GM12878 (cell line): ENCODE measurements at regions not wholly inside any gene's neighbourhood (a gene's known extent, or its start where the extent isn't known, plus 50 kb on each side); places are given as distances from the start of the nearest gene placed in this dataset.

ENCODE experiments used
- ATAC-seq: fragments of 200-7000 bp; cut with Tn5 transposase; 3 replicates; pipeline ENCODE4 v1.9.1; 2020; ENCODE audit warnings: mild to moderate bottlenecking, moderate library complexity
- BruUV-seq: library from RNA; stranded (reverse); fragments of 400-500 nt; replicated peaks from 2 replicates; lab custom pipeline; 2021; lab: Mats Ljungman, UMichigan
- CTCF ChIA-PET: fragments of 300-600 bp; sonication (Branson Sonifier 250); formaldehyde crosslinking; extraction: SDS; loops from one replicate; lab custom pipeline; 2021; ENCODE audit warnings: inconsistent platforms; lab: Yijun Ruan, JAX
- POLR2A ChIA-PET: fragments of 350-600 bp; formaldehyde crosslinking; extraction: SDS; loops from one replicate; lab custom pipeline; 2021; ENCODE audit warnings: inconsistent platforms; lab: Charles Lee
- RAD21 ChIA-PET: fragments of 300-600 bp; sonication (Branson Sonifier 250); formaldehyde crosslinking; loops from one replicate; lab custom pipeline; 2023; ENCODE audit warnings: antibody characterized with exemption; ENCODE audit not compliant: unreplicated experiment; lab: Charles Lee
- SMC1A ChIA-PET: fragments of 300-600 bp; sonication (Branson Sonifier 250); formaldehyde crosslinking; loops from one replicate; lab custom pipeline; 2023; ENCODE audit not compliant: unreplicated experiment, uncharacterized antibody; lab: Charles Lee
- DNase-seq: peaks from one replicate; pipeline ENCODE4 v3.0.0-alpha.2; 2011; ENCODE audit warnings: low read depth, low spot score
- FAIRE-seq: peaks from 3 replicates; lab custom pipeline; 2011; peaks lifted over from hg19 to GRCh38; lab: Jason Lieb, UNC
- H2AFZ ChIP-seq: 2 replicates; pipeline ENCODE4 v1.6.0; 2011; ENCODE audit warnings: low read depth, low read length, control low read depth; ENCODE audit not compliant: control insufficient read depth
- H3K27ac ChIP-seq: 2 replicates; pipeline ENCODE4 v1.5.1; 2011; ENCODE audit warnings: control low read depth; ENCODE audit not compliant: control insufficient read depth, insufficient read depth
- H3K27me3 ChIP-seq, 2 experiments: replicated peaks in 1 of 2; 2 replicates each; pipeline versions ENCODE4 v1.6.0 to v1.6.1; 2011; ENCODE audit warnings: low read length in 1 of 2; ENCODE audit not compliant: control insufficient read depth in 2 of 2, insufficient read depth in 2 of 2
- H3K36me3 ChIP-seq, 2 experiments: 2 replicates each; pipeline ENCODE4 v1.5.1; 2011; ENCODE audit warnings: low read length in 1 of 2; ENCODE audit not compliant: control insufficient read depth in 2 of 2, insufficient read depth in 2 of 2
- H3K4me1 ChIP-seq: 2 replicates; pipeline ENCODE4 v1.6.1; 2011; ENCODE audit warnings: mild to moderate bottlenecking, low read length, moderate library complexity, mixed read lengths; ENCODE audit not compliant: control insufficient read depth, insufficient read depth
- H3K4me2 ChIP-seq: 2 replicates; pipeline ENCODE4 v1.6.0; 2011; ENCODE audit warnings: control low read depth; ENCODE audit not compliant: control insufficient read depth, insufficient read depth
- H3K4me3 ChIP-seq: fragments of 200-600 bp; sonication (generic); 2 replicates; pipeline ENCODE4 v1.5.1; 2016
- H3K79me2 ChIP-seq: 2 replicates; pipeline ENCODE4 v1.6.0; 2011; ENCODE audit warnings: low read length; ENCODE audit not compliant: control insufficient read depth, insufficient read depth
- H3K9ac ChIP-seq: 2 replicates; pipeline ENCODE4 v1.8.0; 2011; ENCODE audit warnings: low read length, control low read depth, mixed read lengths; ENCODE audit not compliant: control insufficient read depth, insufficient read depth
- H3K9me3 ChIP-seq: replicated peaks from 3 replicates; pipeline ENCODE4 v1.5.1; 2011; ENCODE audit warnings: mild to moderate bottlenecking, low read length; ENCODE audit not compliant: control insufficient read depth, insufficient read depth
- H4K20me1 ChIP-seq: 2 replicates; pipeline ENCODE4 v1.6.0; 2011; ENCODE audit not compliant: control insufficient read depth, insufficient read depth
- ATF3 ChIP-seq: IDR thresholded peaks from 2 replicates; pipeline ENCODE4 v1.6.1; 2011; ENCODE audit warnings: low read depth, mild to moderate bottlenecking, low read length, moderate library complexity, borderline replicate concordance; ENCODE audit errors: extremely low read depth
- BHLHE40 ChIP-seq, 2 experiments: fragments of 450-650 bp in 1 of 2; IDR thresholded peaks; 2 replicates each; pipeline ENCODE4 v1.6.1; 2011 to 2017; ENCODE audit warnings: low read depth in 2 of 2, borderline replicate concordance in 1 of 2, improper control_type of control experiment in 1 of 2, low read length in 1 of 2, mild to moderate bottlenecking in 1 of 2
- CBX3 ChIP-seq: fragments of 200-600 bp; sonication (generic); IDR thresholded peaks from 2 replicates; pipeline ENCODE4 v1.6.1; 2016; ENCODE audit warnings: low read depth, borderline replicate concordance
- CBX5 ChIP-seq: sonication (generic); IDR thresholded peaks from 2 replicates; pipeline ENCODE4 v1.6.1; 2016; ENCODE audit warnings: low read depth, moderate library complexity, mild to moderate bottlenecking, inconsistent platforms
- CTCF ChIP-seq, 3 experiments: IDR thresholded peaks in 2 of 3; conservative IDR thresholded peaks in 1 of 3; 2 replicates each; pipeline ENCODE4 v1.5.1; 2011; ENCODE audit warnings: low read depth in 3 of 3, low read length in 3 of 3, mild to moderate bottlenecking in 3 of 3, control low read depth in 2 of 3, moderate library complexity in 2 of 3, inconsistent platforms in 1 of 3, mixed read lengths in 1 of 3; ENCODE audit not compliant: control insufficient read depth in 2 of 3, insufficient read depth in 1 of 3; ENCODE audit errors: extremely low read depth in 1 of 3
- IRF4 ChIP-seq: IDR thresholded peaks from 2 replicates; pipeline ENCODE4 v1.6.1; 2011; ENCODE audit warnings: low read depth, low read length
- JUNB ChIP-seq: IDR thresholded peaks from 2 replicates; pipeline ENCODE4 v1.6.1; 2016; ENCODE audit warnings: antibody characterized with exemption, mild to moderate bottlenecking
- LARP7 ChIP-seq: fragments of 450-650 bp; IDR thresholded peaks from 2 replicates; pipeline ENCODE4 v1.6.1; 2017; ENCODE audit warnings: mild to moderate bottlenecking
- POLR2A ChIP-seq: IDR thresholded peaks from 2 replicates; pipeline ENCODE4 v1.6.1; 2011; ENCODE audit warnings: low read depth, mild to moderate bottlenecking, low read length
- RAD51 ChIP-seq: fragments of 450-650 bp; IDR thresholded peaks from 2 replicates; pipeline ENCODE4 v1.6.1; 2016; ENCODE audit warnings: moderate library complexity, mild to moderate bottlenecking, inconsistent platforms
- RELB ChIP-seq: fragments of 450-650 bp; IDR thresholded peaks from 2 replicates; pipeline ENCODE4 v1.6.1; 2017; ENCODE audit warnings: low read depth, mild to moderate bottlenecking, moderate library complexity
- REST ChIP-seq: IDR thresholded peaks from 2 replicates; pipeline ENCODE4 v1.6.1; 2012; ENCODE audit warnings: mild to moderate bottlenecking, low read depth, low read length
- STAT3 ChIP-seq: IDR thresholded peaks from 2 replicates; pipeline ENCODE4 v1.6.1; 2011; ENCODE audit warnings: low read depth, low read length, improper control_type of control experiment
- SUZ12 ChIP-seq: fragments of 200-600 bp; sonication (generic); IDR thresholded peaks from one replicate; pipeline ENCODE4 v1.6.1; 2018; ENCODE audit warnings: antibody characterized with exemption, mild to moderate bottlenecking; ENCODE audit not compliant: unreplicated experiment
- TAF1 ChIP-seq: IDR thresholded peaks from 2 replicates; pipeline ENCODE4 v1.6.1; 2011; ENCODE audit warnings: mild to moderate bottlenecking, low read depth, low read length, borderline replicate concordance
- TARDBP ChIP-seq: IDR thresholded peaks from 2 replicates; pipeline ENCODE4 v1.6.1; 2016; ENCODE audit warnings: borderline replicate concordance
- TCF12 ChIP-seq: IDR thresholded peaks from 2 replicates; pipeline ENCODE4 v1.6.1; 2011; ENCODE audit warnings: low read depth, mild to moderate bottlenecking, low read length
- WGBS: methylation state at CpG from one replicate; pipeline ENCODE4 v1.1.6; 2016; ENCODE audit warnings: low lambda C conversion rate; ENCODE audit not compliant: insufficient replicate concordance, insufficient coverage; ENCODE audit errors: missing lambda C conversion rate; 5-methylcytosine and 5-hydroxymethylcytosine counted together
- in situ Hi-C: fragments of 300-500 bp; cut with MboI; formaldehyde crosslinking; loops from 9 replicates; pipeline ENCODE4 v1.14.3; 2018; ENCODE audit warnings: mixed read lengths
- intact Hi-C: fragments of 100-400 bp; cut with micrococcal nuclease; formaldehyde crosslinking; loops from one replicate; pipeline ENCODE4 v1.14.2; 2022; ENCODE audit not compliant: unreplicated experiment

- SMC1A ChIA-PET, result no interaction called here
- ATAC-seq (no peak), DNase-seq (no peak), FAIRE-seq (no peak)
- no peaks in the 10 kb centered on the region for H3K4me1 ChIP-seq
- H3K36me3 ChIP-seq, result no peaks in the 10 kb centered on the region
- no peaks in the 10 kb centered on the region for H3K27me3 ChIP-seq
- H4K20me1 ChIP-seq, result no peaks in the 10 kb centered on the region
- WGBS, result 61% methylated on average over 6 of the region's 6 CpGs
- BruUV-seq, result no TSS peak
- no peak overlapping the region for H3K4me2 ChIP-seq
- H3K4me3 ChIP-seq, result no peak overlapping the region
- H3K9me3 ChIP-seq, result no peaks in the 10 kb centered on the region
- intact Hi-C loops (no loop called here), in situ Hi-C loops (no loop called here)
- no peak overlapping the region for H2AFZ ChIP-seq
- POLR2A ChIA-PET, result no interaction called here
- no peaks in the 10 kb centered on the region for H3K79me2 ChIP-seq
- no peak overlapping the region for H3K27ac ChIP-seq
- CTCF ChIA-PET, result no interaction called here
- RAD21 ChIA-PET, result no interaction called here
- no peak overlapping the region for H3K9ac ChIP-seq
- no peak for TF ChIP-seq JUNB
- TF ChIP-seq TAF1, result no peak
- TF ChIP-seq STAT3, result no peak
- TF ChIP-seq CTCF (IDR thresholded peaks at IDR 0.05 in 2 of 3, conservative IDR thresholded peaks at IDR 0.05 in 1 of 3; ENCODE audit: control insufficient read depth in 2 of 3, extremely low read depth in 1 of 3, insufficient read depth in 1 of 3, low read depth in 3 of 3, low read length in 3 of 3), result no peak
- TF ChIP-seq SUZ12, result no peak
- TF ChIP-seq RAD51, result no peak
- TF ChIP-seq BHLHE40 (IDR thresholded peaks at IDR 0.05; ENCODE audit: borderline replicate concordance in 1 of 2, low read depth in 2 of 2, low read length in 1 of 2), result no peak
- TF ChIP-seq TARDBP, result no peak
- TF ChIP-seq TCF12, result no peak
- TF ChIP-seq POLR2A, result no peak
- TF ChIP-seq LARP7, result no peak
- TF ChIP-seq REST, result no peak
- TF ChIP-seq IRF4, result no peak
- no peak for TF ChIP-seq RELB
- no peak for TF ChIP-seq ATF3
- TF ChIP-seq CBX5, result no peak
- no peak for TF ChIP-seq CBX3
Observed at GRCh38 chr2:221705185-221705877, 133.2 kb upstream of the EPHA4 start.
